Occipital lobe (tissue), 1 donor: ENCODE measurements at regions not wholly inside any gene's neighbourhood (a gene's known extent, or its start where the extent isn't known, plus 50 kb on each side); places are given as distances from the start of the nearest gene placed in this dataset.

Experiments used
- DNase-seq: peaks from one replicate; lab custom pipeline; 2025; lab: John Stamatoyannopoulos, UW

DNA sequence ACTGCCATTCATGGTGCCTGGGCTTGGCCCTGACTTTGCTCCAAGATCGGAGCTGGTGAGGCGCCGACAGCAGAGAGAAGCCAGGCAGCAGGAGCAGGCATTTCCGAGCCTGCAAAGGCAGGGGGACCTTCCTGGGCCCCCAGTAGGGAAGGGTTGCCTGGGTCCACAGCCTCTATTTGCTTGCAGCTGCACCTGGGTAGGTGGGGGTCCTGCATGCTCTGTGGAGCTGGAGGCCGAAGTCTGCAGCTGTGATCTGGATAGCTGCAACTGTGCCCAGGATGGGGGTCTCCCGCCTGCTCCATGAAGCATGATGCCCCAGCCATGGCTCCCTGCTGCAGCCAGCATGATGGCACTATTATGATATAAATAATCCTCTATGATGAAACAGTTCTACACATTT lies 2144.2 kb downstream of the PCDH9 start:
- DNase-seq = no peak

DNA sequence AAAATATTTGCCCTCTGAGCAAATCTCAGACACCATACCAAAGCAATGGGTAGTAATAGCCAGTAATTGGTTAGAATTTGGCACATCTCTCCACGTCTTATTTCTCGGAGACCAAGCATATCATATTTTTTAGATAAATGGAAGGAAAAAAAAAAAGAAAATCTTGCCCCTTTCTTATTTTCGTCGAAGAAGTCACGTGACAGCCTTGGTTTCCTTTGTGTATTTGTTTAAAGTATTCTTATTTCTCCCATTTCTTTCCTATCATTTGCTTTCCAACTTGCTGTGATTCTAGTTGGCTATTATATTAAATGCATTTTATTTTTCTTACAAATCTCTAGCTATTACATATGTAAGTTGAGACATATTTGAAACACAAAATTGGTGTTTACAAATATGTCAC lies 2155.9 kb downstream of the PCDH9 start:
- DNase-seq = no peak

DNA sequence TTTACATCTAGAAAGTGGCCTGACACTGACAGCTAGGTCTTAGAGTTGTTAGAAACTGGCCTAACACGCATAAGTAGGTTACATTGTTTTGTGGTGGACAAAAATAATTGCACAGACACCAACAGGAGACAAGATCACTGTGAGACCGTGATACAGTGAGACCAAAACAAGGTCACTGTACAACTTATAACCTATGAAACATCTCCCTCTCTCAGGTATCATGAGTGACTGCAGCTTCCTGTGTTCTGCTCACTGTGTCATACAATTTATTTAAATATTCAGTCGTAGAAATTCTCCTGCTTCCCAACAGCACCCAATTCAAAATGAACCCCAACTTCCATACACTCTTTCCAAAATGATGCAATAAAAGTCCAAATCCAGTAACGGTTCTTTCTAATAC lies 2165.2 kb downstream of the PCDH9 start:
- no peak for DNase-seq

DNA sequence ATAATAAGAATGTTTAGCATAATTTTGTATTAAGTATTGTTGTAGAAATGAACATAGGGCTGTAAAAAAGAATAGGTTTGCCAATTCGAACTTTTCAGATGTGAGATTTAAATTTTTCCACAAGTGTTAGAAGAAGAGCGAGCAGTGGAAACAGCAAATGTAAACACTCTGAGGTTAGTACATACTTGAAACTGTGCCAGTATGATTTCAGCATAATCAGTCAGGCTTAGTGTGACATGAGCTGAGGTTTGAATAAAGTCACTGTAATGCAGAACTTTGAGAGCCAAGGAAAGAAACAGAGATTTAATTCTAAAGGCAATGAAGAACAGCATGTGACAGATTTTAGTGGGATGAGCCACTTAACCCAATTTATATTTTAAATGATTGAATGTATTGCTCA lies 2166.4 kb downstream of the PCDH9 start:
- no peak for DNase-seq

DNA sequence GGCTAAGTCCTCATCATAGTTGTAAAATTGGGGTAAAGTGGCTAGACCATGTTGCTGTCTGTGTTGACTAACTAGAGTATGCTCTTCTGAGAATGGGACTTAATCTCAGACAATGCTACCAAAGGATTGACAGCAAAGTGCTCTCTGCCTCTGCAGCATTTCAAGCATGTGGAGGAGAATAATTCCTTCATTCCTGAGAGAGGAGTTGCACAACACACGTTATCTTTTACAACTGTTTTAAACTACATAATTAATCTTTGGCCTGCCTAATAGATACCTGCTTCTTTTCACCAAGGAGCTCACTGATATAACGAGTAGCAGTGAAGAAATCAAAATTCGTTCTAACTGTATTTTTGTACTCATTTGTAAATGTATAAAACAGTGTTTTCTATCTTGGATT lies 2172.2 kb downstream of the PCDH9 start:
- no peak for DNase-seq

DNA sequence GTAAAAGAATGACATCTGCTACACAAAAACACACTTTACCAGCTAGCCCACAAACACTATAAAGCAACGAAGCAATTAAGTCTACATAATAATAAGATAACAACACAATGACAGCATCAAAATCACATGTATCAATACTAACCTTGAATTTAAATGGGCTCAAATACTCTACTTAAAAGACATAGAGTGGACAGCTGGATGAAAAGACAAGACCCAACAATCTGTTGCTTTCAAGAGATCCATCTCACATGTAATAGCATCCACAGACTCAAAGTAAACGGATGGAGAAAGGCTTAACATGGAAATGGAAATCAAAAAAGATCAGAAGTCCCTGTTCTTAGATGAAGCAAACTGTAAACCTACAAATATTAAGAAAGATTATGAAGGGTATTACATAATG lies 2175.9 kb downstream of the PCDH9 start:
- no peak for DNase-seq

DNA sequence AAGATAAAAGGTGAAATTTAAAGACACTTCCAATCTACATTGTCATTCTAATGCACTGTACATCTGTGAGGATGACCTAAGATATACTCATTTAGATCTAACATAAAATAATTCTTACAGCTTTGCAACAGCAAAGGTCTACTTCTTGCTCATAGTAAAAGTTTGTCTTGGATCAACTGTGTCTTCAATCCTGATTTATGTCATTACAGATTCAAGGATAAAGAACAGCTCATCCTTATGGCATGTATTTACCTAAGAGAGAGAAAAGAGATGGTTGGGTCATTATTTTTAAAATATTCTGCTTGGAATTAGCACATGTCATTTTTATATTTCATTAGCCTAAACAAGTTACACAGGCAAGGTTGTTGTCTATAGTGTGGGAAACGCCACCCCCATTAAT lies 2193.1 kb downstream of the PCDH9 start:
- no peak for DNase-seq

DNA sequence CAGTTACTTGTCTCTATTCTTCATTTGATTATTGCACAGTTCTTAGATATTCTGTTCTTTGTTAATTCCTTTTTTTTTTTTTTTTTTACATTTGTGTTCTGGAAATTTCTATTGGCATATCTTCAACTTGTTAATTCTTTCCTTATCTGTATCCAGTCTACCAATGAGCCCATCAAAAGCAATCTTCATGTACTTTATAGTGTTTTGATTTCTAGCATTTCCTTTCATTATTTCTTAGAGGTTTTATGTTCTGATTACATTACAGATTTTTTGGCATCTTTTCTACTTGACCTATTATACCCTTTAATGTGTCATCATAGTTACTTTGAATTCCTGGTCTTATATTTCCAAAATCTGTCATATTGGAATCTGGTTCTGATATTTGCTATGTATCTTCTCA lies 2194.8 kb downstream of the PCDH9 start:
- DNase-seq = no peak

DNA sequence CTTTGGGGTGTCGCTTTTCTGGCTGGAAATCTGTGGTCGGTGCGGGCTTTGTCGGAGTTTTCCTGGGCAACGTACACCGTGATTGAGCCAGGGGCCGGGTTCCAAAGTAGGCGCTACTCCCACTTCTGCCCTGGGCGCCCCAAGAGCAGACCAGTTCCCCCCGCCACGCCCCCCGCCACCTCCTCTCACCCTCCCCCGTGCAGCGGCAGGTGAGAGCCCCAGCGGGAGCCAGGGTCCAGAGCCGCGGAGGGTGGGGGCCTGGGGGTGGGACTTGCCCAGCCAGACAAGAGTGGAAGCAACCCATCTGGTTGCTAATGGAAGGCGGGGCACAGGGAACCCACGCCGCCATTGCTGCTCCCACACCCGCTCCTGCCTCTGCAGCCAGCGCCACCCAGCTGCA lies 2195.9 kb downstream of the PCDH9 start:
- no peak for DNase-seq

DNA sequence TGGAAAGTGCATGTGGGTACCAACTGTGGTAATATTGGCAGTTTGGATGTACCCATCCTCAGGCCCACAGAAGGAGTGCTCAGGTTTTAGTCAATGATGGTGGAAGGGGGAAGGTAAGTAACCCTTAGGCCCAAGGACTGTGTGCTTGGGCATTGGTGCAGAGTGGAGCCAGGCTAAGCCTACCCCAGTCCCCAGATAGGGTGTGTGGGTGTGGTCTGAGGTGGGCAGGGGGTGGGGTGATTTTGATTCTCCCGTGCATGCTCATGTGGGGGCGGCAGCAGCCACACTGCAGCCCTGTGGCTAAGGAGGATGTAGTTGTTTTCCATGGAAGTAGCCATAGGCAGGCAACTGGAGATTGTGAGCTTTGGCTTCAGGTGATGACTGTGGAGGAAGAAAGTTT lies 2197.3 kb downstream of the PCDH9 start:
- DNase-seq = no peak

DNA sequence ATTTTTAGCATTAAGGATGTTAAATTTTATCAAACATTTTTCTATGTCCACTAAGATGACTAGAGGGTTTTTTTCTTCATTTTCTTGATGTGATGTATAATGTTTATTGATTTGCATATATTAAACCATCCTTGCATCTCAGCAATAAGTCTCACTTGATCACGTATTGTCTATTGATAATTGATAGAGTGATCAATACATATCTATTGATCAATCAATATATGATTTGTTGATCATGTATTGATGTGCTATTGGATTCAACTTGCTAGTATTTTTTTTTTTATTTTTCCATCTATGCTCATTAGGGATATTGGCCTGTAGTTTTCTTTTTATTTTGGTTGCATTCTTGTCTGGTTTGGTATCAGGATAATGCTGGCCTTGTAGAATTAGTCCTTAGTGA lies 2202.0 kb downstream of the PCDH9 start:
- DNase-seq = no peak

DNA sequence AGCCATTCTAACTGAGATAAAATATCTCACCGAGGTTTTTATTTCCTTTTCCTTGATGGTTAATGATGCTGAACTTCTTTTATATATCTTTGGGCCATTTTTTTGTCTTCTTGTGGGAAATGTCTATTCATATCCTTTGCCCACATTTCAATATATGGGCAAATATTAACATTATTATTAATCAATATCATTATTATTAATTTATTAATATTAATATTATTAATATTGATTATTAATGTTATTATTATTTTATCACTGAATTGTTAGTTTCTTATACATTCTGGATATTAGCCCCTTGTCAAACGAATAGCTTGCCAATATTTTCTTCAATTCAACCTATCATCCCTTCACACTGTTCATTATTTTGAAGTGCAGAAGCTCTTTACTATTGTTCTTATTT lies 2203.6 kb downstream of the PCDH9 start:
- DNase-seq = no peak

DNA sequence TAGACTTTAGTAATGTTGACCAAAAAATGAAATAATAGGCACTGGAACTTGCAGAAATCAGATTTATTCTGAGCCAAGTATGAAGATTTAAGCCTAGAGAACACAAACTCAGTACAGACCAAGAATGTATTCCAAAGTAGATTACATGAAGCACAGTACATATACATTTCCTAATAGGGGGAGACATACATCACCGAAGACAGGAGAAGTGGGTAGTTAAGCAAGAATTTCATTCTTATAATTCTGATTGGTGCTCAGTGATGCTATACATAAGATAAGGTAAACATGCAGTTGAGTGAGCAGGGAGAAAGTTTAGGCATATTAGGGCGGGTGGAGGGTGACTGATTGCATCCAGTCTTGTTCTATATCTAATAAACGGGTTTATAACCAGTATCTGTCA lies 2218.8 kb downstream of the PCDH9 start:
- no peak for DNase-seq

DNA sequence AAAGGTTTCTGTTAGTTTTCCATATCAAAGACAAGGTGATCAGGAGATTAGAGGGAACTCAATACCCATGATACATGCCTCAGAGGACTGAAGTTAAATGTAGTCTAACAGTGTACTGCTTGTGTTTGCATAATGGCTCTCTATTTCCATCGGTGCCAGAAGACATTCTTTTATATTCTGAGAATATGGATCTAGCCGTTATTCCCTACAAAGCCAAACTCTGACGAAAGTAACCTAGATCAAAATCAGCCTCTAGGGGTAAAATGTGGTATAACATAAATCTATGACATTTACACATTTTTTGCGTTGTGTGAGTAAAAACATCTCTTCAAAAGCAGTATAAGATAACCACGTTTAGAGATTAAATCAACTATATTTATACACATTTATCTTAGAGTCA lies 2232.7 kb downstream of the PCDH9 start:
- no peak for DNase-seq

DNA sequence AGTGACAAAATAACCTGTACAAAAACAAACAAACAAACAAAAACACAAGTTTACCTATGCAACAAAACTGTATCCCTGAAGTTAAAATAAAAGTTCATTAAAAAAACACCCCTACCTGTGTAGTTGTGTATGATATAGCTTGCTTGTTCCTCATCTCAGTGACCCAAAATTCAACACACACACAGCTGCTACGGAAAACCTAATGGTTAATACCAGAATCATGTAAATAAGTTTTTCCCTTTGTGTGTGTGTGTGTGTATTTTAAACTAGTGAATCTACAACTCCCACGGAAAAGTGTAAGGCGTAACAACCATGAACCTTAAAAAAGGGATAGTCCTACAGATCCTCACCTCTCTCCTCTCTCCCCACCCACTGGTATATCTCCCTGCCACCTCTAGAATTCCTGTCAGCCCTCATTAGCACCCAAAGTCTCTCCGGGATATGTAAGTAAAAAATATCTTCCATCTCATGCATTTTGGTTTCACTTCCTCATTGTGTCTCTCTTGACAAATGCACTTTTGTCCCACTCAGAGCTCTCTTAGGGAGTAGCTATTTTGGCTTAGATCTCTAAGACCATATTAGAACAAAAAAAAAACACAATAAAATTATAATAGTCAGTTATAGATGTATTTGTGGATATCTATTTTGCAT lies 2236.5 kb downstream of the PCDH9 start:
- DNase-seq = no peak

DNA sequence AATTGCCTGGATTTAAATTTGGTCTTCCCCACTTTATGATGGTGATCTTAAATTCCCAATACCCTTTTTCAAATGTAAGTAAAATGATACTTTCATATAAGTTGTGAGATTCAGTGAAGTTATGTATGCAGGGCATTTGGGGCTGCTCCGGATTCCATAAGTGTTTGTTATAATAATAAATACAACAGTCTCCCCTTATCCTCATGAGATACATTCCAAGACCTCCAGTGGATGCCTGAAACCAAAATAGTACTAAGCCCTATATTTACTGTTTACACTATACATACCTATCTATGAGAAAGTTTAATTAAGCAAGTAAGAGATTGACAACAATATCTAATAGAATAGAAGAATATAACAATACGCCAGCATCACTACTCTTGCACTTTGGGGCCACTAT lies 2237.8 kb downstream of the PCDH9 start:
- no peak for DNase-seq

DNA sequence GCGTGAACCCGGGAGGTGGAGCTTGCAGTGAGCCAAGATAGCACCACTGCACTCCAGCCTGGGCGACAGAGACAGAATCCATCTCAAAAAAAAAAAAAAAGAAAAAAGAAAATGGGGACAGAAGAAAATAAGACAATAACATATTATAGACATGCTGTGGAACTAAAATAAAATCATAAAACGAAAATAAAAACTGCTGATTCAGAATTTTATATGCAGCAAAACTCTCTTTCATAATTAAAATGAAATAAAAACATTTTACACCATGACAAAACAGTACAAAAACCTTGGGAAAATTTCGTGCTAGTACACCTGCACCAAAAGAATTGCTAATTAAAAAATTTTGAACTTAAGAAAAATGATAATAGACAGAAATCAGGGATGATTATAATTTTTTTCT lies 2245.1 kb downstream of the PCDH9 start:
- DNase-seq = no peak

DNA sequence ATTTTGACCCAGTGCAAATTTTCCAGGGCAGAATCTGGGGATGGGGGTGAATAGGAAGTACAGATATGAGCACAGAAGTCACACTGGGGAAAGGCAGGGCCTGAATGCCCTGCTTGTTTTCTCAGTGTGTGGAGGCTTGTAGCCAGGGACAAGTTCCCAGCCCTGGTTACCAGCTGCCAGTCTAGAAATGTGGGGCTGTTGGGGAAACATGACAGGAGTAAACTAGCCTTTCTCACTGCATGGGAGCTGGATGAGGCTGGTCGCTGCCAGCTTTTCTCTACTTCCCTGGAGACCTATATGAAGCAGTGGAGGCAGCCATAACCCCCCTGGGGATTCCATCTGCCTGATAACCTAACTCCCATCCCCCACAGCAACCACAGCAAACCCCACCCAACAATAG lies 2267.7 kb downstream of the PCDH9 start:
- no peak for DNase-seq

DNA sequence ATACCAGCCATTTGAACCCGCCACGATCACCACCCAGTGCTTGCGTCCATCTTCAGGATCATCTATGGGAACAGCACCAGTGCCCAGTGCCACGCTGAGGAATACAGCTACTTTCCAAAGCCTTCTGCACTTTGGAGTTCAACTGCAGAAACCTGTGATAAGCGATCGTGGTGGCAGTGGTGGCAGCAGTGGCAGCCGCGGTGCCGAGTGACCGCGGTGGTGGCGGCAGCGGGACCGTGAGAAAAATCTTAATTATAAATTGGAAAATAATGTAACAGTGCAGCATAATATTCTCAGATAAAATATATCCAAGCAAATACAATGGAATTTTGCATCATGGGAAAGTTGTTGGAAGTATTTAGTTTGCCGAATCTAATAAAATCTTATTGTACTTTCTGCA lies 2270.9 kb downstream of the PCDH9 start:
- DNase-seq = no peak

DNA sequence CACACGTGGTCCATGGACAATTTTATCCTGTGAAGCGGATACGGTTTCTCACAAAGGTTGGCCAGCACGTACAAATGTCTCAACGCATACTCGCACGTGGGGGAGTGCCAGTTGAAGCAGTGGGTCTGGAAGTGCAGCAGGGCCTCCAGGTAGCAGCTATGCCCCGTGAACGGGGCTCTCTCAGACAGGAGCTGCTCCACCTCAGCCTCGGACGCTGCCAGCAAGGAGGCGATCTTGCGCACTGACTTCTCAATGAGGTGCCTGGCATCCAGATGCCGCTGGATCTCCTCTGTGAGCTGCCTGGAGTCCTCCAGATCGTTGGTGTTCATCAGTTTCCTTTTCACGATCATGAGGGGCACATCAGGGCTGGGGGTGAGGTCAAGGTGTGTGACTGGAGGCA lies 2272.0 kb downstream of the PCDH9 start:
- DNase-seq = no peak

DNA sequence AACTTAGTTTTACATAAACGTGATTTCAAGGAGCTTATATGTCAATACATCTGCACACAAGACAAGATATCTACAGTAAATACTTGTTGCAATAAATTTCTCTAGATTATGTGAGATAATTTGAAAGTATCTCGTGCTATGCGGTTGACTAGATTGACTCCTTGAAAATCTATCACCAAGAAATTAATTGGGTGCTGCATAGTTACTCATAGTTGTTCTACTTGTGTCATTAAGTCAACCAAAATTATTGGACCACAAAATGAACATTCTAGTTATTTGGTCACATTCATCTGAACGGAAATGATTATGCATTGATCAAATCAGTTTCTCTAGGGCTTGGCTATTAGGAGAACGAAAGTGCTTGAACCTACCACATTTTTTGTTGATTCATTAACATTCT lies 2291.5 kb downstream of the PCDH9 start:
- no peak for DNase-seq

DNA sequence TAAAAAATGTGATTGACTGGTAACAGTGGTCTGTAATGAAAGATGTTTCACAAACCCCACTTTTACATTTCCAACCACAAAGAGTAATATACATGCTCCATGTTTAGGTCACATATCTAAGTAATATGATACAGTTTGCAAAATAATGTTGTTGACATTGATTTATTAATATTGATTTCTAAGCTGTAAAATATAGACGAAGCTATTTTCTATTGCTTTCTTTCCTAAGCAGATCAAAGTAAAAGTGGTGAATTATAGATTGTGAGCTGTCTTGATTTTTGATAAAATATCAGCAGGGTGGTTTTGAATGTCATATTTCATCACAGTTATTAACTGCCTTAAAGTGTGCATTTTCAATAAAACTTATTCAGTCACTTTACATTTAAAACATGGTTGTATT lies 2292.8 kb downstream of the PCDH9 start:
- DNase-seq = no peak

DNA sequence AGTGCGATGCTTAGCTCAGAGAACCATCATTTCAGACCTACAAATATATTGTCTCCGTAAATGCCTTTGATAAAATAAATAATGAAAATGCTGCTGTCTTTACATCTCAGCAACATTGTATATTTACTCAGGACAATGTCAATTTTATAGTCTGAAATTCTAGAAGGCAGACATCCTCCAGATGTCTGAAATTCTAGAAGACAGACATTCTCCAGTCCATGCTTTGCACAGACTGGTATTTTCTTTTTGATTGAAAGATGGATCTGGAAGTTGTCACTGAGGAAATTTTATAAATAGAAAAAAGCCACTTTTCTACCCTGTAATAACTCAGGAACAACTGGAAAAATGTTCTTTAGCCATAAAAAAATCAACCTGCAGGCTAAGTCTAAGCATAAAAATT lies 2293.3 kb downstream of the PCDH9 start:
- no peak for DNase-seq

DNA sequence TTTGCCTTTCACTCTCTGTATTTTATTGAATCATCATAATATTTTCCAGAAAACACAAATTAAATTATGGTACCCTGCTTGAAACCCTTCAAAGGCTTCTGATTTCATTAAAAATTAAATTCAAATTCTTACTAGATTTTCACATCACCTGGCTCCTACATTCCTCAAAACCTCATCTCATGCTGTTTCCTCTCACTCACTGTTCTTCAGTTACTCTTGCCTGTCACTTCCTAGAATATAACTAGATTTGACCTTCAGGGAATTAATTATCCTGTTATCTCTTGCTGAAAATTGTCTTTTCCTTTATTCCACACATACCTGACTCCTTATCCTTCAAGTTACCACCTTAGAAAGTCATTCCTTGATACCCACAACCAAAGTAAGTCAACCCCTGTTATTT lies 2294.7 kb downstream of the PCDH9 start:
- no peak for DNase-seq
